ENCODE measurements at regions not wholly inside any gene's neighbourhood (a gene's known extent, or its start where the extent isn't known, plus 50 kb on each side); places are given as distances from the start of the nearest gene placed in this dataset.

- no CpG with 5 or more reads among the region's 10 CpGs for WGBS (ENCODE audit: insufficient coverage, low lambda C conversion rate)
- H3K4me3 ChIP-seq (ENCODE audit: low read length), result no peak overlapping the region
- H3K4me1 ChIP-seq (ENCODE audit: control insufficient read depth, insufficient read depth, low read length), result no peaks in the 10 kb centered on the region
- no peak overlapping the region for H3K27ac ChIP-seq (ENCODE audit: low read length)
- no peaks in the 10 kb centered on the region for H3K27me3 ChIP-seq (ENCODE audit: control insufficient read depth, insufficient read depth, low read length)
- H3K36me3 ChIP-seq (ENCODE audit: control insufficient read depth, insufficient read depth, low read length), result no peaks in the 10 kb centered on the region
- no peaks in the 10 kb centered on the region for H3K9me3 ChIP-seq (ENCODE audit: control insufficient read depth, low read depth, low read length)
- DNase-seq, result no peak
These were observed 64.0 kb upstream of the PPP1R26 start for GRCh38 chr9:135415586-135415985.

DNA sequence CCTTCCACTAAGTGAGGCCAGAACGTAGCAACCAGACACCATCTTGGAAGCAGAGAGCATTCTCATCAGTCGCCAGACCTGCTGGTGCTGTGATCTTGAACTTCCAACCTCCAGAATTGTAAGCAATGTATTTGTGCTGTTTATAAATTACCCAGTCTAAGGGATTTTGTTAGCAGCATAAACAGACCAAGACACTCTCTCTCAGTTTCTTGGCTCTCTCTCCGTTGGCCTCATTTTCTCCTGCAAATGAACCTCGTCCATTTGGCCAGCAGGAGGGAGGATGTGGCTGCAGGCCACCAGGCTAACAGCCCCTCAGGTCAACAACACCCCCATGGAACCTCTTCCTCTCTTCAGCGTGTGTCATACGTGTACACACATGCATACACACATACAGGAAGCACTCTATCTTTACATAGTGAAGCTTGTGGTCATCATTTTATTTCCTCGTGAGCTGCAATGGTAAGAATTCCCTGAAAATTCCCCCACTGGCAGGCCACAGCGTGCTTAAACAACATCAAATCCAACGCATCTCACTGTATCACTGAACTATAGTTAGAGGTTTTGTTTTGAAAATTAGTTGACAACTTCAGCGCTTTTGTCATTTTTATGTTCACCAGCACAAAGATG lies 62.8 kb upstream of the PPP1R26 start:
- Histone ChIP-seq H3K9me3 (ENCODE audit: control insufficient read depth, low read depth, low read length) (no peaks in the 10 kb centered on the region), H3K27me3 (ENCODE audit: control insufficient read depth, insufficient read depth, low read length) (no peaks in the 10 kb centered on the region), H3K4me3 (ENCODE audit: low read length) (no peak overlapping the region), H3K27ac (ENCODE audit: low read length) (no peak overlapping the region), H3K36me3 (ENCODE audit: control insufficient read depth, insufficient read depth, low read length) (no peaks in the 10 kb centered on the region), H3K4me1 (ENCODE audit: control insufficient read depth, insufficient read depth, low read length) (no peaks in the 10 kb centered on the region)
- DNase-seq, result no peak
- WGBS (ENCODE audit: insufficient coverage, low lambda C conversion rate), result no CpG with 5 or more reads among the region's 10 CpGs

- no peaks in the 10 kb centered on the region for H3K4me1 ChIP-seq (ENCODE audit: control insufficient read depth, insufficient read depth, low read length)
- H3K9me3 ChIP-seq (ENCODE audit: control insufficient read depth, low read depth, low read length), result no peaks in the 10 kb centered on the region
- no peaks in the 10 kb centered on the region for H3K27me3 ChIP-seq (ENCODE audit: control insufficient read depth, insufficient read depth, low read length)
- no peak overlapping the region for H3K4me3 ChIP-seq (ENCODE audit: low read length)
- DNase-seq, result no peak
- H3K36me3 ChIP-seq (ENCODE audit: control insufficient read depth, insufficient read depth, low read length), result no peaks in the 10 kb centered on the region
- no peak overlapping the region for H3K27ac ChIP-seq (ENCODE audit: low read length)
- WGBS (ENCODE audit: insufficient coverage, low lambda C conversion rate), result no CpG with 5 or more reads among the region's 8 CpGs
These were observed 61.4 kb upstream of the PPP1R26 start for GRCh38 chr9:135418161-135418560.

- Histone ChIP-seq H3K36me3 (ENCODE audit: control insufficient read depth, insufficient read depth, low read length) (no peaks in the 10 kb centered on the region), H3K9me3 (ENCODE audit: control insufficient read depth, low read depth, low read length) (no peaks in the 10 kb centered on the region), H3K4me1 (ENCODE audit: control insufficient read depth, insufficient read depth, low read length) (no peaks in the 10 kb centered on the region), H3K4me3 (ENCODE audit: low read length) (no peak overlapping the region), H3K27me3 (ENCODE audit: control insufficient read depth, insufficient read depth, low read length) (no peaks in the 10 kb centered on the region), H3K27ac (ENCODE audit: low read length) (no peak overlapping the region)
- DNase-seq, result no peak
- no CpG with 5 or more reads among the region's 3 CpGs for WGBS (ENCODE audit: insufficient coverage, low lambda C conversion rate)
These were observed 60.5 kb upstream of the PPP1R26 start for GRCh38 chr9:135419106-135419505.

DNA sequence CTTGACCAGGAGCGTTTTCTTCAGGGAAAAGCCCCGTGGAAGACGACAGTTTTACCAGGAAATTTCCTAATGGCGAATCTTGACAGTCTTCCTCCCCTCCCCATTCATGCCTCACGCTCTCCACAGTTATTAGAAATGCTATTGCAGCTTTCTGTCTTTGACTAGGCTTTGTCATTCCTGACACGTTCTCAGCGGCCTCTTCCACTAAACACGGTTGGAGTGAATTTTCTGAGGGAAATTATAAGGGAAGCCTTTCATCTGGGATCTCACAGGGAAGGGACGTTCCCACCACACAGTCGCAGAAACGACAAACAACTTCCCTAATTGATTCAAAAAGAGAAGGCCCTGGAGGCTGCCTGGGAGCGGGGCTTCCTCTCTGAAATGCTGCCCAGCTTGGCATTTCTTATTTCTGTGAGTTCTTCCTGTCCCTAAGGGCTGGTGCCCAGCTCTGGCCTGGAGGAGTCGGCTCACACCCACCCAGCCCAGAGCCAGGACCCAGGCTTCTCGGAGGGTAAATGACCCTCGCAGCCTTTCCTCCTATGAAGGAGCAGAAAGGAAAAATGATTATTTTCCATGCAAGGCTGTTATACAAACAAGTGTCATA lies 57.1 kb upstream of the PPP1R26 start:
- WGBS (ENCODE audit: insufficient coverage, low lambda C conversion rate), result 93% methylated on average over 3 of the region's 15 CpGs
- no peak for DNase-seq

DNA sequence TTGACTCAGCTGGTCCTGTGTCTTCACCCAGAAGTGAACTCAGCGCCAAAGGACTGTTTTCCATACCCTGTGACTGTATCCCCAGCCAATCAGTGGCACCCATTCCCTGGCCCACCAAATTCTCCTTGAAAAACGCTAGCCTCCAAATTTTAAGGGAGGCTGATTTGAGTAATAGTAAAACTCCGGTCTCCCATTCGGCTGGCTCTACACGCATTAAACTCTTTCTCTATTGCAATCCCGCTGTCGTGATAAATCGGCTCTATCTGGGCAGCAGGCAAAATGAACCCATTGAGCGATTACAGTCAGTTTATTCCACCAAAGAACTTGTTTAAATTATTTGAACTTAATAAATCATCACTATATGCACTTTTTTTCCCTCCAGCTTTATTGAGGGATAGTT lies 55.9 kb upstream of the PPP1R26 start:
- no peaks in the 10 kb centered on the region for H3K4me1 ChIP-seq (ENCODE audit: control insufficient read depth, insufficient read depth, low read length)
- H3K27ac ChIP-seq (ENCODE audit: low read length), result no peak overlapping the region
- H3K4me3 ChIP-seq (ENCODE audit: low read length), result no peak overlapping the region
- H3K36me3 ChIP-seq (ENCODE audit: control insufficient read depth, insufficient read depth, low read length), result no peaks in the 10 kb centered on the region
- DNase-seq, result no peak
- WGBS (ENCODE audit: insufficient coverage, low lambda C conversion rate), result no CpG with 5 or more reads among the region's 9 CpGs
- H3K9me3 ChIP-seq (ENCODE audit: control insufficient read depth, low read depth, low read length), result no peaks in the 10 kb centered on the region
- H3K27me3 ChIP-seq (ENCODE audit: control insufficient read depth, insufficient read depth, low read length), result no peaks in the 10 kb centered on the region

More for the DNA sequence above, 57.1 kb upstream of the PPP1R26 start:
- Histone ChIP-seq H3K4me1 (ENCODE audit: control insufficient read depth, insufficient read depth, low read length) (no peaks in the 10 kb centered on the region), H3K9me3 (ENCODE audit: control insufficient read depth, low read depth, low read length) (no peaks in the 10 kb centered on the region), H3K27me3 (ENCODE audit: control insufficient read depth, insufficient read depth, low read length) (no peaks in the 10 kb centered on the region), H3K4me3 (ENCODE audit: low read length) (no peak overlapping the region), H3K27ac (ENCODE audit: low read length) (no peak overlapping the region), H3K36me3 (ENCODE audit: control insufficient read depth, insufficient read depth, low read length) (no peaks in the 10 kb centered on the region)

Data from large intestine (tissue), 3 donors.